Suprapubic skin (tissue), 4 donors: ENCODE measurements at regions not wholly inside any gene's neighbourhood (a gene's known extent, or its start where the extent isn't known, plus 50 kb on each side); places are given as distances from the start of the nearest gene placed in this dataset.

ENCODE experiments used
- DNase-seq, 2 donors: peaks; one replicate each; pipeline ENCODE4 v3.0.0-alpha.2; 2019; ENCODE audit warnings: low spot score in 2 of 2
- H3K27ac ChIP-seq: fragments of 200-600 bp; sonication (generic); one replicate; pipeline ENCODE4 v1.5.1; 2019
- H3K27me3 ChIP-seq: fragments of 200-600 bp; sonication (generic); one replicate; pipeline ENCODE4 v1.5.1; 2019
- H3K36me3 ChIP-seq: fragments of 200-600 bp; sonication (generic); one replicate; pipeline ENCODE4 v1.5.1; 2019
- H3K4me1 ChIP-seq: fragments of 200-600 bp; sonication (generic); one replicate; pipeline ENCODE4 v1.5.1; 2019
- H3K4me3 ChIP-seq: fragments of 200-600 bp; sonication (generic); one replicate; pipeline ENCODE4 v1.5.1; 2019; ENCODE audit warnings: mild to moderate bottlenecking
- H3K9me3 ChIP-seq: fragments of 200-600 bp; sonication (generic); one replicate; pipeline ENCODE4 v1.5.1; 2019
- EP300 ChIP-seq: sonication (generic); formaldehyde crosslinking; IDR thresholded peaks from one replicate; pipeline ENCODE4 v1.6.1; 2017; ENCODE audit warnings: antibody characterized with exemption
- POLR2A ChIP-seq, 2 donors: fragments of 450-650 bp; IDR thresholded peaks; one replicate each; pipeline ENCODE4 v1.6.1; 2017; ENCODE audit warnings: antibody characterized with exemption in 2 of 2, mild to moderate bottlenecking in 2 of 2, moderate library complexity in 2 of 2
- POLR2AphosphoS5 ChIP-seq, 3 donors: sonication (generic); formaldehyde crosslinking; IDR thresholded peaks; one replicate each; pipeline ENCODE4 v1.6.1; 2017; ENCODE audit warnings: antibody characterized with exemption in 3 of 3
- WGBS: methylation state at CpG from one replicate; pipeline ENCODE4 v1.1.5; 2018; 5-methylcytosine and 5-hydroxymethylcytosine counted together
- TF ChIP-seq, protein P1 (sequence below), 2 donors: fragments of 200-600 bp in 1 of 2; fragments of 450-650 bp in 1 of 2; sonication (generic) in 1 of 2; IDR thresholded peaks; one replicate each; pipeline ENCODE4 v1.5.1; 2016 to 2019; ENCODE audit warnings: antibody characterized with exemption in 2 of 2, mild to moderate bottlenecking in 1 of 2, moderate library complexity in 1 of 2

DNA sequence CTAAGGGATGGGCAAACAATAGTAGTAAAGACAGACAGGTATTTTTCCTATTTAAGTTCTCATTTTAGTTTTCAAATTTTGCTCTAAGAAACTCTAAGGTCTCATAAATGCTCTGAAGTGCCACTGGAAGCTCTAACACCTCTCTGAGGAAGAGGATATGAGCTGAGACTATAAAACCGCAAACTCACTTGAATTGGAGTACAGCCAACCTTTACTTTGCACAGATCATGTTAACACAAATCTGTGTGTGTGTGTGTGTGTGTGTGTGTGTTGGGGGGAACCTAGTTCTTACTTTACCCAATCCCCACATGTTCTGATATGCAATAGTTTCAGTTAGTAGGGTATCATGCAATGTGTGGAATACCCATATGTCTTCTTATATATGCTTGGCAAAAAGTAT, 446.8 kb downstream of the CHL1 start:
- DNase-seq, result no peak
- Histone ChIP-seq H3K4me3 (no peak overlapping the region), H3K36me3 (no peaks in the 10 kb centered on the region), H3K27ac (no peak overlapping the region), H3K4me1 (no peaks in the 10 kb centered on the region), H3K27me3 (no peaks in the 10 kb centered on the region), H3K9me3 (no peaks in the 10 kb centered on the region)
- 31% methylated on average over 1 of the region's 1 CpG for WGBS
- no peak for TF ChIP-seq EP300
- no peak for TF ChIP-seq POLR2A (IDR thresholded peaks at IDR 0.05)
- TF ChIP-seq, protein P1, sequence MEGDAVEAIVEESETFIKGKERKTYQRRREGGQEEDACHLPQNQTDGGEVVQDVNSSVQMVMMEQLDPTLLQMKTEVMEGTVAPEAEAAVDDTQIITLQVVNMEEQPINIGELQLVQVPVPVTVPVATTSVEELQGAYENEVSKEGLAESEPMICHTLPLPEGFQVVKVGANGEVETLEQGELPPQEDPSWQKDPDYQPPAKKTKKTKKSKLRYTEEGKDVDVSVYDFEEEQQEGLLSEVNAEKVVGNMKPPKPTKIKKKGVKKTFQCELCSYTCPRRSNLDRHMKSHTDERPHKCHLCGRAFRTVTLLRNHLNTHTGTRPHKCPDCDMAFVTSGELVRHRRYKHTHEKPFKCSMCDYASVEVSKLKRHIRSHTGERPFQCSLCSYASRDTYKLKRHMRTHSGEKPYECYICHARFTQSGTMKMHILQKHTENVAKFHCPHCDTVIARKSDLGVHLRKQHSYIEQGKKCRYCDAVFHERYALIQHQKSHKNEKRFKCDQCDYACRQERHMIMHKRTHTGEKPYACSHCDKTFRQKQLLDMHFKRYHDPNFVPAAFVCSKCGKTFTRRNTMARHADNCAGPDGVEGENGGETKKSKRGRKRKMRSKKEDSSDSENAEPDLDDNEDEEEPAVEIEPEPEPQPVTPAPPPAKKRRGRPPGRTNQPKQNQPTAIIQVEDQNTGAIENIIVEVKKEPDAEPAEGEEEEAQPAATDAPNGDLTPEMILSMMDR (IDR thresholded peaks at IDR 0.05), result no peak
- TF ChIP-seq POLR2AphosphoS5 (IDR thresholded peaks at IDR 0.05), result no peak

DNA sequence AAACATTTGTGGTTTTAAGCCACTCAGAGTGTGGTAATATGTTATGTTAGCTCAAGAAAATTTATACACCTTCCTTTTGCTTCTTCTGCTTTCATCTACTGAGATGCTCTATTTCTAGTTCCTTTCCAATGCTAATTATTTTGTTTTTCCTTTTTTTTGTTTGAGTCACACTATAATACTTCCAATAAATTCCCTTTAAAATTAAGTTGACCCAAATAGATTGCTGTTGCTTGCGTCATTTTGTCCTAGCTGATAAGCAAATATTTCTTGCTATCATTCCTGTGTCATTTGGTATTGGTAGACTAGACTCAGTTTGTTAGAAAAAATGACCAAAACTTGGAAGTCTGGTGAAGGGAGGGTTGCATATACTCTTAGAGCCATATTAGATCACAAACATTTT, 437.0 kb upstream of the CNTN6 start:
- 92% methylated on average over 1 of the region's 1 CpG for WGBS
- no peaks in the 10 kb centered on the region for H3K36me3 ChIP-seq
- no peak for DNase-seq
- TF ChIP-seq POLR2AphosphoS5 (IDR thresholded peaks at IDR 0.05) (no peak), POLR2A (IDR thresholded peaks at IDR 0.05) (no peak), EP300 (no peak)
- TF ChIP-seq, protein P1 (IDR thresholded peaks at IDR 0.05), result no peak
- H3K9me3 ChIP-seq, result no peaks in the 10 kb centered on the region
- no peaks in the 10 kb centered on the region for H3K4me1 ChIP-seq
- no peaks in the 10 kb centered on the region for H3K27me3 ChIP-seq
- H3K4me3 ChIP-seq, result no peak overlapping the region
- H3K27ac ChIP-seq, result no peak overlapping the region

DNA sequence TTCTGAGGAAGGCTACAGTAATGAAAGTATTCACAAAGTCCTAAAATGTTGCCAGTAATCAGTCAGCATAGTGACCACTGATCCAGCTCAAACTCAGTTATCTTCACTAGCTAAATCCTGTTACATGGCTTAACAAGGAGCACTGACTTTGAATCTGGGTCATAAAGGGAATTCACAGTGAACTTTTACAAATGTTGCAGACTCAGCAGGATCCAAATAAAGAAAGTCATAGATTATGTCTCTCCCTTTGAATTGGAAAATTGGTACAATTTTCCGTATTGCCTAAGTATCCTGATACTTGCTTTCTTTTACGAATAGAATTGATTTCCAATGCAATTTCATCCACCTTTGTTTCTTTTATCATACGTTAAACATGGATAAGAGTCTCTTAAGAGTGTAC, 431.5 kb upstream of the CNTN6 start:
- Histone ChIP-seq H3K4me3 (no peak overlapping the region), H3K27me3 (no peaks in the 10 kb centered on the region), H3K4me1 (no peaks in the 10 kb centered on the region), H3K36me3 (no peaks in the 10 kb centered on the region), H3K27ac (no peak overlapping the region), H3K9me3 (no peaks in the 10 kb centered on the region)
- 75% methylated on average over 3 of the region's 3 CpGs for WGBS
- TF ChIP-seq, protein P1 (IDR thresholded peaks at IDR 0.05), result no peak
- TF ChIP-seq EP300, result no peak
- TF ChIP-seq POLR2A (IDR thresholded peaks at IDR 0.05), result no peak
- no peak for TF ChIP-seq POLR2AphosphoS5 (IDR thresholded peaks at IDR 0.05)
- DNase-seq, result no peak

DNA sequence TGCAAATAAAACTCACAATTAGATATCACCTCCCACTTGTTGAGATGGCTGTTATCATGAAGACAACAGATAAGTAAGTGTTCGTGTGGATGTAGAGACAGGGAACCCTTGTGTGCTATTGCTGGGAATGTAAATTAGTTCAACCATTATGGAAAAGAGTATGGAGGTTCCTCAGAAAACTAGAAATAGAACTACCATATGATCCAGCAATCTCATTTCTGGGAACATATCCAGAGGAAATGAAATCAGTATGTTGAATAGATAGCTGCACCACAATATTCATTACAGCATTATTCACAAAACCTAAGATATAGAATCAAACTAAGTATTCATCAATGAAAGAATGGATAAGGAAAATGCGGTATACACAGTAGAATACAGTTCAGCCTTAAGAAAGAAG, 418.7 kb upstream of the CNTN6 start:
- Histone ChIP-seq H3K27ac (no peak overlapping the region), H3K4me1 (no peaks in the 10 kb centered on the region), H3K4me3 (no peak overlapping the region), H3K36me3 (no peaks in the 10 kb centered on the region), H3K27me3 (no peaks in the 10 kb centered on the region), H3K9me3 (no peaks in the 10 kb centered on the region)
- no peak for DNase-seq
- TF ChIP-seq, protein P1 (IDR thresholded peaks at IDR 0.05), result no peak
- no peak for TF ChIP-seq POLR2A (IDR thresholded peaks at IDR 0.05)
- no peak for TF ChIP-seq EP300
- no peak for TF ChIP-seq POLR2AphosphoS5 (IDR thresholded peaks at IDR 0.05)
- WGBS, result 66% methylated on average over 2 of the region's 2 CpGs

DNA sequence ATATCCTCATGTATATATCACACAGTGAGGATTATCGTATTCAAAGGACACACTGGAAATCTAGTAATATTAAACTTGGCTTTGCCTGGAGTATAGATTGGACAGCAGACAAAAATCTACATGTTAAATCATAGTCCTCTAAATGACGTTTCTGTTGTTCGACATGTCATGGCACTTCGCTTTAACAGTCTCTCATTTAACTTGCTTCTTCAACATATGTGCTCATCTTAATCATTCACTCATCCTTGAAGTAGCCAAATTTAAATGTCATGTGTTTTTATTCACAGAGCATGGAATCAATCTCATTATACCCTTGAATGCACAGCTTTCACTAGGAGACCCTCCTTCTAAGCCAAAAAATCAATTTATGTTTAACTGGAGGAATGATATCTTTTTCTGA, 417.0 kb upstream of the CNTN6 start:
- Histone ChIP-seq H3K4me1 (no peaks in the 10 kb centered on the region), H3K36me3 (no peaks in the 10 kb centered on the region), H3K4me3 (no peak overlapping the region), H3K9me3 (no peaks in the 10 kb centered on the region), H3K27ac (no peak overlapping the region), H3K27me3 (no peaks in the 10 kb centered on the region)
- WGBS, result 42% methylated on average over 4 of the region's 4 CpGs
- TF ChIP-seq, protein P1 (IDR thresholded peaks at IDR 0.05), result no peak
- no peak for TF ChIP-seq POLR2A (IDR thresholded peaks at IDR 0.05)
- no peak for TF ChIP-seq EP300
- no peak for TF ChIP-seq POLR2AphosphoS5 (IDR thresholded peaks at IDR 0.05)
- DNase-seq, result no peak
